Lower lobe of right lung (tissue), 2 donors: ENCODE measurements at regions not wholly inside any gene's neighbourhood (a gene's known extent, or its start where the extent isn't known, plus 50 kb on each side); places are given as distances from the start of the nearest gene placed in this dataset.

Experiments used
- ATAC-seq, 2 donors: fragments of 200-7000 bp; cut with Tn5 transposase; one replicate each; pipeline ENCODE4 v1.9.1; 2020 to 2022; ENCODE audit warnings: mild to moderate bottlenecking in 2 of 2, moderate library complexity in 2 of 2
- DNase-seq: peaks from one replicate; pipeline ENCODE4 v3.0.0-alpha.2; 2020
- H3K27ac ChIP-seq: fragments of 200-600 bp; one replicate; pipeline ENCODE4 v1.8.0; 2022
- H3K27me3 ChIP-seq: fragments of 200-600 bp; one replicate; pipeline ENCODE4 v1.8.0; 2022; ENCODE audit warnings: low read depth
- H3K36me3 ChIP-seq: fragments of 200-600 bp; one replicate; pipeline ENCODE4 v1.8.0; 2022; ENCODE audit warnings: mild to moderate bottlenecking
- H3K4me1 ChIP-seq: fragments of 200-600 bp; one replicate; pipeline ENCODE4 v1.8.0; 2022
- H3K4me3 ChIP-seq: fragments of 200-600 bp; one replicate; pipeline ENCODE4 v1.8.0; 2022; ENCODE audit warnings: mild to moderate bottlenecking
- H3K9me3 ChIP-seq: fragments of 200-600 bp; one replicate; pipeline ENCODE4 v1.8.0; 2022
- intact Hi-C: fragments of 100-400 bp; cut with DNase I; formaldehyde crosslinking; loops from one replicate; pipeline ENCODE4 v1.11.0; 2022
- TF ChIP-seq, protein P1 (sequence below): fragments of 200-600 bp; IDR thresholded peaks from one replicate; pipeline ENCODE4 v1.8.0; 2022; ENCODE audit warnings: antibody characterized with exemption, mild to moderate bottlenecking
- donor health status: DM: no; HTN: yes; CAD: no; lungs with severe emphysema.

DNA sequence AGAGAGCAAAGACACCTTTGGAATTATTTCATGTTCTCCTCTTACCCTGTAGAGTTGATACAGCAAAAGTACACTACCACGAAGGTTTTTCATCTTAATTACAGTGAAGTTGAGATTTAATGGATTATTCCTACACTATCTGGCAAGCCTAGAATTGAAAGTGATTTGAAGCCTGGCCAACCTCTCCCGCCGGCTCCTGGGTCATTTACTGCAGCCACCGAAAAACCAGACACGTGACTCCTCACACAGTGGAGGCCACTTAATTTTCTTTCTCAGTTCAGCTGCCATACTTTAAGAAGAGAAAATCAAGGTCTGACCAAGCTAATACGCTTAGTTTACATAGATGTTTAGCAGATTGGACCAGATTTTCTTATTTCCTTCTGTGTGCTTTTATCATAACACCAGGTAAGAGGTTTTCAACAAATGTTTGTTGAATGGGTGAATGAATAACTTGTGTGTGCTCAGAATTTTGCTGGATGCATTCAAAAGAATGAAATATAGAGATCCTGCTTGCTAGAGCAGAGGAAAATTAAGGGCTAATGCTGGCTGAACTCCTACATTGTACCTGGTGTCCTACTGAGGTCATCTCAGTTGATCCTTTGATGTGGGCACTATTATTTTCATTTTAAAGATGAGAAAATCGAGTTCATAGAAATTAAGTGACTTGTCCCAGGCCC, 97.2 kb upstream of the PDE10A start:
- no peaks in the 10 kb centered on the region for H3K27me3 ChIP-seq
- H3K4me1 ChIP-seq, result no peaks in the 10 kb centered on the region
- peak in 1 of 2 donors; percentile 48 for ATAC-seq
- no peak overlapping the region for H3K27ac ChIP-seq
- H3K36me3 ChIP-seq, result no peaks in the 10 kb centered on the region
- TF ChIP-seq, protein P1, sequence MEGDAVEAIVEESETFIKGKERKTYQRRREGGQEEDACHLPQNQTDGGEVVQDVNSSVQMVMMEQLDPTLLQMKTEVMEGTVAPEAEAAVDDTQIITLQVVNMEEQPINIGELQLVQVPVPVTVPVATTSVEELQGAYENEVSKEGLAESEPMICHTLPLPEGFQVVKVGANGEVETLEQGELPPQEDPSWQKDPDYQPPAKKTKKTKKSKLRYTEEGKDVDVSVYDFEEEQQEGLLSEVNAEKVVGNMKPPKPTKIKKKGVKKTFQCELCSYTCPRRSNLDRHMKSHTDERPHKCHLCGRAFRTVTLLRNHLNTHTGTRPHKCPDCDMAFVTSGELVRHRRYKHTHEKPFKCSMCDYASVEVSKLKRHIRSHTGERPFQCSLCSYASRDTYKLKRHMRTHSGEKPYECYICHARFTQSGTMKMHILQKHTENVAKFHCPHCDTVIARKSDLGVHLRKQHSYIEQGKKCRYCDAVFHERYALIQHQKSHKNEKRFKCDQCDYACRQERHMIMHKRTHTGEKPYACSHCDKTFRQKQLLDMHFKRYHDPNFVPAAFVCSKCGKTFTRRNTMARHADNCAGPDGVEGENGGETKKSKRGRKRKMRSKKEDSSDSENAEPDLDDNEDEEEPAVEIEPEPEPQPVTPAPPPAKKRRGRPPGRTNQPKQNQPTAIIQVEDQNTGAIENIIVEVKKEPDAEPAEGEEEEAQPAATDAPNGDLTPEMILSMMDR, result no peak
- H3K9me3 ChIP-seq, result peaks cover 3% of the 10 kb centered on the region
- intact Hi-C loops, result no loop called here
- DNase-seq, result no peak
- H3K4me3 ChIP-seq, result no peak overlapping the region

DNA sequence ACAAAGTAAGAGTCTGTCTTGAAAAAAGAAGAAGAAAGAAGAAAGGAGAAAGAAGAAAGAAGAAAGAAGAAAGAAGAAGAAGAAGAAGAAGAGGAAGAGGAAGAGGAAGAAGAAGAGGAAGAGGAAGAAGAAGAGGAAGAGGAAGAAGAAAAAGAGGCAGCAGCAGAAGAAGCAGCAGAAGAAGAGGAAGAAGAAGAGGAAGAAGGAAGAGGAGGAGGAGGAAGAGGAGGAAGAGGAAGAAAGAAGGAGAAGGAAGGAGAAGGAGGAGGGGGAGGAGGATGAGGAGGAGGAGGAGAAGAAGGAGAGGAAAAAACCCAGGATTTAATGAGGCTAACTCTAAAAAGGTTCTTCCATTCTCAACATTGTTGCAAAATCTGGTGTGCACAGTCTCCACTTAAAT, 95.4 kb upstream of the PDE10A start:
- no peaks in the 10 kb centered on the region for H3K36me3 ChIP-seq
- intact Hi-C loops, result no loop called here
- no peaks in the 10 kb centered on the region for H3K4me1 ChIP-seq
- ATAC-seq (no peak), DNase-seq (no peak)
- no peak overlapping the region for H3K4me3 ChIP-seq
- H3K27ac ChIP-seq, result no peak overlapping the region
- H3K27me3 ChIP-seq, result no peaks in the 10 kb centered on the region
- H3K9me3 ChIP-seq, result peaks cover 3% of the 10 kb centered on the region
- TF ChIP-seq, protein P1, result no peak

- intact Hi-C loops, result no loop called here
- Histone ChIP-seq H3K9me3 (no peaks in the 10 kb centered on the region), H3K4me1 (no peaks in the 10 kb centered on the region), H3K36me3 (no peaks in the 10 kb centered on the region), H3K4me3 (no peak overlapping the region), H3K27ac (no peak overlapping the region), H3K27me3 (no peaks in the 10 kb centered on the region)
- TF ChIP-seq, protein P1, result no peak
- no peak for ATAC-seq
- DNase-seq, result no peak
Measured at GRCh38 chr6:165755583-165755982, 92.5 kb upstream of the PDE10A start.

DNA sequence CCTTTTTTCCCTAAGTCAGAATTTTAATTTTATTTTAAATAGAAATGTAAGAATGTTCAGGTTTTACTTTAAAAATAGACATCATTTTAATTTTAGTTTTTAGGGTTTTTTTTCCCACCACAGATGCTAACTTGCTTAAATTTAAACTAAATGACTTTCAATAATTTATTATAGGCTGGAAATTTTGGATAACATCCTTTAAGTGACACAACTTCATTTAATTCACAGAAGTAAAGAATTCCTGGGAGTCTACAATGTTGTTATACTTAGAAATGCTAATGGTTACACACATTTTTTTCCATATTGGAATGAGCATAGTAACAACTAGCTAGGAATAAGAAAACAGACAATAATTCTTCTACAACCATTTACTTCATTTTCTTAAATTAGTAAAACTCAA, 90.5 kb upstream of the PDE10A start:
- intact Hi-C loops, result no loop called here

DNA sequence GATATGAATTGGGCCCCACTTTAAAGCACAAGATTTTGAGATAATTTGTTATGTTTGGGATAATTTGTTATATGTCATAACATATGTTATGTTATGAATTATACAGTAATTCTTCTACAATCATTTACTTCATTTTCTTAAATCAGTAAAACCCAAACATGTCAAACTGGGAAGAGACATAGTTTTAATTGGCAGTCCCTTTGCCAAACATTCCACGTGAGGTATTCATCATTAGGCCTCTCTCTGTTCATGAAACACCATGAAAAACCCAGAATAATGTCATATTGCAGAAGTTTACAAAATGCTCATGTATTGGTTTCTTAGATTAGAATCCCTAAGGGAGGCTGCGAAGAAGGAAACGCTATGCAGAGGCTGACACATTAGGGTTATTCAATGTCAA, 89.4 kb upstream of the PDE10A start:
- no peak for ATAC-seq
- Histone ChIP-seq H3K27me3 (no peaks in the 10 kb centered on the region), H3K4me3 (no peak overlapping the region), H3K27ac (no peak overlapping the region), H3K36me3 (no peaks in the 10 kb centered on the region), H3K4me1 (no peaks in the 10 kb centered on the region), H3K9me3 (no peaks in the 10 kb centered on the region)
- intact Hi-C loops, result no loop called here
- TF ChIP-seq, protein P1, result no peak
- DNase-seq, result no peak

More for the DNA sequence above, 90.5 kb upstream of the PDE10A start:
- no peak for DNase-seq
- Histone ChIP-seq H3K4me3 (no peak overlapping the region), H3K4me1 (no peaks in the 10 kb centered on the region), H3K27ac (no peak overlapping the region), H3K27me3 (no peaks in the 10 kb centered on the region), H3K36me3 (no peaks in the 10 kb centered on the region), H3K9me3 (no peaks in the 10 kb centered on the region)
- no peak for ATAC-seq
- TF ChIP-seq, protein P1, result no peak
